H1 (cell line): ENCODE measurements at regions not wholly inside any gene's neighbourhood (a gene's known extent, or its start where the extent isn't known, plus 50 kb on each side); places are given as distances from the start of the nearest gene placed in this dataset.

Source experiments
- CTCF ChIA-PET: fragments of 300-600 bp; sonication (Branson Sonifier 250); formaldehyde crosslinking; loops from one replicate; lab custom pipeline; 2021; ENCODE audit not compliant: partially characterized antibody; lab: Charles Lee
- POLR2A ChIA-PET: fragments of 300-600 bp; sonication (Branson Sonifier 250); formaldehyde crosslinking; loops from one replicate; lab custom pipeline; 2021; ENCODE audit warnings: inconsistent platforms; ENCODE audit not compliant: partially characterized antibody; lab: Charles Lee
- DNase-seq, 2 experiments: peaks; one replicate each; pipeline versions ENCODE4 v3.0.0 to v3.0.0-alpha.2; 2010 to 2022; ENCODE audit warnings: low spot score in 2 of 2, low read depth in 1 of 2, mixed read lengths in 1 of 2
- FAIRE-seq: peaks from 2 replicates; lab custom pipeline; 2011; peaks lifted over from hg19 to GRCh38; lab: Jason Lieb, UNC
- H2AFZ ChIP-seq: 2 replicates; pipeline ENCODE4 v1.8.1; 2012; ENCODE audit warnings: low read length, inconsistent platforms
- H2AK5ac ChIP-seq: 2 replicates; pipeline ENCODE4 v1.6.1; 2013; ENCODE audit warnings: low read depth, low read length
- H2BK120ac ChIP-seq: replicated peaks from 2 replicates; pipeline ENCODE3; 2013; ENCODE audit warnings: low read depth, low read length, inconsistent platforms
- H2BK12ac ChIP-seq: 2 replicates; pipeline ENCODE4 v1.6.1; 2013; ENCODE audit warnings: low read depth, low read length
- H2BK15ac ChIP-seq: 2 replicates; pipeline ENCODE4 v1.6.1; 2013; ENCODE audit warnings: low read length
- H2BK20ac ChIP-seq: 2 replicates; pipeline ENCODE4 v1.6.1; 2013; ENCODE audit warnings: low read length
- H2BK5ac ChIP-seq: 2 replicates; pipeline ENCODE4 v1.6.1; 2013; ENCODE audit warnings: low read depth, low read length
- H3K14ac ChIP-seq: 2 replicates; pipeline ENCODE4 v1.6.1; 2013; ENCODE audit warnings: inconsistent platforms; ENCODE audit not compliant: insufficient read length
- H3K18ac ChIP-seq: 2 replicates; pipeline ENCODE4 v1.6.1; 2013; ENCODE audit warnings: low read length; ENCODE audit errors: extremely low read depth
- H3K23ac ChIP-seq: 2 replicates; pipeline ENCODE4 v1.6.1; 2013; ENCODE audit warnings: inconsistent platforms; ENCODE audit not compliant: insufficient read length
- H3K23me2 ChIP-seq: 2 replicates; pipeline ENCODE4 v1.6.1; 2013; ENCODE audit warnings: low read depth, low read length
- H3K27ac ChIP-seq: 2 replicates; pipeline ENCODE4 v1.6.1; 2011; ENCODE audit warnings: low read depth, low read length, inconsistent platforms
- H3K27me3 ChIP-seq, 4 experiments: replicated peaks in 1 of 4; 1 replicate in 1 of 4; 2 replicates in 3 of 4; pipeline versions ENCODE4 v1.6.1 to v1.8.1; 2011 to 2013; ENCODE audit warnings: low read length in 3 of 4, mild to moderate bottlenecking in 3 of 4, inconsistent platforms in 2 of 4, mixed read lengths in 2 of 4, moderate library complexity in 1 of 4; ENCODE audit not compliant: control insufficient read depth in 3 of 4, insufficient read depth in 3 of 4; ENCODE audit errors: extremely low read depth in 1 of 4
- H3K36me3 ChIP-seq, 4 experiments: 2 replicates each; pipeline versions ENCODE4 v1.6.1 to v1.8.1; 2011 to 2013; ENCODE audit warnings: mild to moderate bottlenecking in 4 of 4, low read length in 3 of 4, moderate library complexity in 2 of 4, control low read depth in 1 of 4, inconsistent platforms in 1 of 4; ENCODE audit not compliant: insufficient read depth in 4 of 4, control insufficient read depth in 2 of 4
- H3K4ac ChIP-seq: replicated peaks from 2 replicates; pipeline ENCODE3; 2013; ENCODE audit warnings: low read length, low read depth, mixed read lengths, inconsistent platforms; ENCODE audit not compliant: insufficient read length
- H3K4me1 ChIP-seq, 4 experiments: replicated peaks in 1 of 4; 1 replicate in 1 of 4; 2 replicates in 3 of 4; pipeline versions ENCODE4 v1.6.1 to v1.8.1; 2011 to 2013; ENCODE audit warnings: low read length in 3 of 4, inconsistent platforms in 2 of 4, mixed read lengths in 1 of 4; ENCODE audit not compliant: insufficient read depth in 4 of 4, control insufficient read depth in 3 of 4
- H3K4me2 ChIP-seq, 2 experiments: 2 replicates each; pipeline versions ENCODE4 v1.6.1 to v1.8.1; 2011 to 2013; ENCODE audit warnings: low read depth in 2 of 2, low read length in 2 of 2, control low read depth in 1 of 2, inconsistent platforms in 1 of 2, mild to moderate bottlenecking in 1 of 2; ENCODE audit not compliant: insufficient read depth in 1 of 2
- H3K4me3 ChIP-seq, 4 experiments: fragments of 200-600, 300-600 bp in 1 of 4; sonication (generic), shearing (Covaris generic), sonication (Bioruptor Twin) in 1 of 4; 2 replicates each; pipeline versions ENCODE4 v1.5.1 to v1.8.1; 2011 to 2016; ENCODE audit warnings: low read length in 4 of 4, low read depth in 3 of 4, control low read depth in 2 of 4, inconsistent platforms in 2 of 4, mild to moderate bottlenecking in 2 of 4, mixed read lengths in 1 of 4, moderate library complexity in 1 of 4; ENCODE audit not compliant: insufficient read depth in 2 of 4; ENCODE audit errors: extremely low read depth in 1 of 4
- H3K56ac ChIP-seq: replicated peaks from 2 replicates; pipeline ENCODE3; 2013; ENCODE audit warnings: low read depth, mild to moderate bottlenecking, mixed read lengths, low read length, inconsistent platforms; ENCODE audit not compliant: insufficient read length
- H3K79me1 ChIP-seq: 2 replicates; pipeline ENCODE4 v1.6.1; 2013; ENCODE audit warnings: low read depth, low read length, control low read depth
- H3K79me2 ChIP-seq, 2 experiments: 2 replicates each; pipeline versions ENCODE4 v1.6.1 to v1.8.1; 2012 to 2013; ENCODE audit warnings: low read length in 2 of 2, mild to moderate bottlenecking in 2 of 2, inconsistent platforms in 1 of 2; ENCODE audit not compliant: insufficient read depth in 2 of 2, control insufficient read depth in 1 of 2
- H3K9ac ChIP-seq, 4 experiments: replicated peaks in 1 of 4; 1 replicate in 1 of 4; 2 replicates in 3 of 4; pipeline versions ENCODE4 v1.6.1 to v1.8.1; 2011 to 2013; ENCODE audit warnings: low read depth in 3 of 4, low read length in 3 of 4, control low read depth in 2 of 4, mild to moderate bottlenecking in 2 of 4, moderate library complexity in 2 of 4, inconsistent platforms in 1 of 4; ENCODE audit errors: extremely low read depth in 1 of 4
- H3K9me3 ChIP-seq, 2 experiments: 2 replicates each; pipeline versions ENCODE4 v1.6.1 to v1.8.1; 2012 to 2013; ENCODE audit warnings: mild to moderate bottlenecking in 2 of 2, moderate library complexity in 2 of 2, control low read depth in 1 of 2, inconsistent platforms in 1 of 2, low read depth in 1 of 2, low read length in 1 of 2, mixed read lengths in 1 of 2; ENCODE audit not compliant: insufficient read depth in 2 of 2
- H4K20me1 ChIP-seq, 2 experiments: replicated peaks in 1 of 2; 2 replicates each; pipeline versions ENCODE3 to v1.8.1; 2011 to 2013; ENCODE audit warnings: inconsistent platforms in 2 of 2, low read length in 2 of 2, mild to moderate bottlenecking in 1 of 2; ENCODE audit not compliant: insufficient read depth in 2 of 2, control insufficient read depth in 1 of 2
- H4K5ac ChIP-seq: 2 replicates; pipeline ENCODE4 v1.6.1; 2013; ENCODE audit warnings: low read length, low read depth, mixed read lengths, inconsistent platforms; ENCODE audit not compliant: insufficient read length
- H4K8ac ChIP-seq: 2 replicates; pipeline ENCODE4 v1.8.0; 2013; ENCODE audit warnings: mild to moderate bottlenecking, moderate library complexity, low read length, inconsistent platforms; ENCODE audit not compliant: insufficient read depth; ENCODE audit errors: extremely low read depth
- H4K91ac ChIP-seq: replicated peaks from 2 replicates; pipeline ENCODE3; 2013; ENCODE audit warnings: low read length, mixed read lengths, inconsistent platforms; ENCODE audit not compliant: insufficient read length
- RFX5 ChIP-seq: IDR thresholded peaks from 2 replicates; pipeline ENCODE4 v1.6.1; 2011; ENCODE audit warnings: low read depth, low read length, improper control_type of control experiment, borderline replicate concordance
- WGBS, 2 experiments: shearing (Covaris generic) in 1 of 2; methylation state at CpG; one replicate each; pipeline versions ENCODE4 v1.1.6 to v1.1.7; 2013 to 2015; ENCODE audit warnings: low lambda C conversion rate in 2 of 2, mixed read lengths in 2 of 2, inconsistent platforms in 1 of 2, low coverage in 1 of 2, missing lambda C conversion rate in 1 of 2; ENCODE audit not compliant: insufficient replicate concordance in 2 of 2, insufficient coverage in 1 of 2, insufficient read length in 1 of 2; ENCODE audit errors: extremely low coverage in 1 of 2, missing lambda C conversion rate in 1 of 2; 5-methylcytosine and 5-hydroxymethylcytosine counted together

GRCh38 chr13:33721724-33722123, 96.2 kb upstream of the RFC3 start:
- Histone ChIP-seq H3K27me3 (no peaks in the 10 kb centered on the region), H3K4me2 (no peak overlapping the region), H3K27ac (no peak overlapping the region), H3K23me2 (no peaks in the 10 kb centered on the region), H3K4me1 (no peaks in the 10 kb centered on the region), H3K79me2 (no peaks in the 10 kb centered on the region), H3K14ac (no peak overlapping the region), H2AK5ac (no peak overlapping the region), H4K20me1 (no peaks in the 10 kb centered on the region), H3K23ac (no peak overlapping the region), H2BK15ac (no peak overlapping the region), H3K4me3 (no peak overlapping the region), H2BK120ac (no peak overlapping the region), H3K79me1 (no peaks in the 10 kb centered on the region), H2BK12ac (no peak overlapping the region), H2BK5ac (no peak overlapping the region), H3K4ac (no peak overlapping the region), H3K9me3 (no peaks in the 10 kb centered on the region), H4K8ac (no peak overlapping the region), H3K36me3 (no peaks in the 10 kb centered on the region), H3K56ac (no peak overlapping the region), H4K91ac (no peak overlapping the region), H3K9ac (no peak overlapping the region), H4K5ac (no peak overlapping the region), H3K18ac (no peak overlapping the region), H2BK20ac (no peak overlapping the region), H2AFZ (no peak overlapping the region)
- CTCF ChIA-PET, result interaction anchor here (0.6 to 3.5 kb wide), 7 partner anchors 11 to 673 kb away, joined by 3 to 17 read pairs (median 3); no protein-coding TSS in a partner anchor
- DNase-seq (no peak), FAIRE-seq (no peak)
- TF ChIP-seq RFX5, result no peak
- POLR2A ChIA-PET, result no interaction called here
- 50% methylated on average over 1 of the region's 1 CpG; no CpG with 5 or more reads in 1 of the 2 experiments for WGBS, 2 experiments
